Lung (tissue), 11 donors: ENCODE measurements at regions not wholly inside any gene's neighbourhood (a gene's known extent, or its start where the extent isn't known, plus 50 kb on each side); places are given as distances from the start of the nearest gene placed in this dataset.

Source experiments
- ATAC-seq: fragments of 200-7000 bp; cut with Tn5 transposase; one replicate; pipeline ENCODE4 v1.9.1; 2020; ENCODE audit warnings: moderate number of reproducible peaks; ENCODE audit not compliant: insufficient read depth, low FRiP score
- DNase-seq, 3 donors: peaks; one replicate each; pipeline ENCODE4 v3.0.0-alpha.2; 2013 to 2017
- H3K27ac ChIP-seq, 2 donors: one replicate each; pipeline ENCODE4 v1.5.1; 2013; ENCODE audit warnings: mild to moderate bottlenecking in 2 of 2, moderate library complexity in 2 of 2, control low read depth in 1 of 2, inconsistent platforms in 1 of 2, low read depth in 1 of 2, low read length in 1 of 2
- H3K27me3 ChIP-seq, 3 donors: one replicate each; pipeline ENCODE4 v1.5.1; 2013; ENCODE audit warnings: low read length in 2 of 3; ENCODE audit not compliant: control insufficient read depth in 3 of 3, insufficient read depth in 3 of 3
- H3K36me3 ChIP-seq, 4 donors: one replicate each; pipeline ENCODE4 v1.5.1; 2013; ENCODE audit warnings: low read length in 4 of 4, mild to moderate bottlenecking in 1 of 4, moderate library complexity in 1 of 4; ENCODE audit not compliant: control insufficient read depth in 4 of 4, insufficient read depth in 4 of 4
- H3K4me1 ChIP-seq, 5 donors: one replicate each; pipeline ENCODE4 v1.5.1; 2013; ENCODE audit warnings: low read length in 5 of 5, mild to moderate bottlenecking in 2 of 5, moderate library complexity in 1 of 5; ENCODE audit not compliant: control insufficient read depth in 5 of 5, insufficient read depth in 5 of 5
- H3K4me3 ChIP-seq: one replicate; pipeline ENCODE4 v1.5.1; 2013; ENCODE audit warnings: mild to moderate bottlenecking, control low read depth, moderate library complexity
- H3K9ac ChIP-seq, 2 donors: one replicate each; pipeline ENCODE4 v1.5.1; 2013; ENCODE audit warnings: low read length in 2 of 2, control low read depth in 1 of 2; ENCODE audit not compliant: insufficient read depth in 1 of 2
- H3K9me3 ChIP-seq, 4 donors: one replicate each; pipeline ENCODE4 v1.5.1; 2013; ENCODE audit warnings: low read length in 3 of 4, mild to moderate bottlenecking in 1 of 4, moderate library complexity in 1 of 4; ENCODE audit not compliant: control insufficient read depth in 4 of 4, insufficient read depth in 3 of 4
- WGBS, 2 donors: extraction: QIAGEN DNeasy Blood & Tissue Kit; methylation state at CpG; one replicate each; pipeline ENCODE4 v1.1.7; 2013; 5-methylcytosine and 5-hydroxymethylcytosine counted together
- TF ChIP-seq, protein P1 (sequence below): IDR thresholded peaks from 2 replicates; pipeline ENCODE4 v1.5.1; 2012; ENCODE audit warnings: mild to moderate bottlenecking; ENCODE audit errors: control extremely low read depth, extremely low read depth
- donor health status: control.
- donor health status: control.
- donor health status: Bipolar disorder and iron deficiency.
- donor health status: healthy.
- donor health status: DM: yes; HTN: yes; CAD: no.

DNA sequence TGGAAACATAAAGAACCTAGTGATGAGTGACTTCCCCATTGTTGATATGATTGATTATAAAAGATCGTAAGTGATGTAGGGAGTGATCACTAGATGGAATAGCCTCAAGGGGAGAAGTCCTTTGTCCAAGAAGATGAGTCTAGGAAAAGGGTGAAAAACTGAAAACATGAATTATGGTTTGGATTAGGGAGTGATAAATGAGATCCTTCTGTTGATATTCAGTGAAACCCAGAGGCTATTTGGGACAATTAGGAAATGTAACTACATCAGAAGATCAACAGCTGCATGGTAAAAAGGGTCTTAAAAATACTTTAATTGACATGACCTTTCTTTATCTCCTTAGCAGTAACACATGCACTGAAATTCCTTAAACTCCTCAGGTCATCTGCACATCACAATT lies 124.0 kb upstream of the UNC5C start:
- 85 to 97% methylated on average over 1 of the region's 1 CpG for WGBS, 2 donors

DNA sequence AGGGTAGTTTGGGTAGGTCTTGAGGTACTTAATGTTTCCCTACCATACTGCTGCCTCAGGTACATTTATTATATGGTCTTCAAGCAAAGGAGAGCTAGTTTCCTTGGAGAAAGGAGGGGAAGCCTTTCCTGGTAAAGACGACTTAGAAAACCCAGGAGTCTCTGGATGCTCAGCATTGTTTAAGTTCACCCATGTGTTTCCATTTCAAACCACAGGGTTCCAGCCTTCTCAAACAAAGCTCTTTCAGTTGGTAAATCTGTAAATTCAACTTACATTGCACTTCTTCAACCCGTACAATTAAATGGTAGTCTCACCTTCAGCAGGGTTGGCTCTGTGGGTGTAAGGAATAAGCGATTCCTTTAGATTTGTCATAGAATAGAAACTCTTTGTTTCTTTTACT lies 111.9 kb upstream of the UNC5C start:
- H3K4me1 ChIP-seq = no peaks in the 10 kb centered on the region
- TF ChIP-seq, protein P1, sequence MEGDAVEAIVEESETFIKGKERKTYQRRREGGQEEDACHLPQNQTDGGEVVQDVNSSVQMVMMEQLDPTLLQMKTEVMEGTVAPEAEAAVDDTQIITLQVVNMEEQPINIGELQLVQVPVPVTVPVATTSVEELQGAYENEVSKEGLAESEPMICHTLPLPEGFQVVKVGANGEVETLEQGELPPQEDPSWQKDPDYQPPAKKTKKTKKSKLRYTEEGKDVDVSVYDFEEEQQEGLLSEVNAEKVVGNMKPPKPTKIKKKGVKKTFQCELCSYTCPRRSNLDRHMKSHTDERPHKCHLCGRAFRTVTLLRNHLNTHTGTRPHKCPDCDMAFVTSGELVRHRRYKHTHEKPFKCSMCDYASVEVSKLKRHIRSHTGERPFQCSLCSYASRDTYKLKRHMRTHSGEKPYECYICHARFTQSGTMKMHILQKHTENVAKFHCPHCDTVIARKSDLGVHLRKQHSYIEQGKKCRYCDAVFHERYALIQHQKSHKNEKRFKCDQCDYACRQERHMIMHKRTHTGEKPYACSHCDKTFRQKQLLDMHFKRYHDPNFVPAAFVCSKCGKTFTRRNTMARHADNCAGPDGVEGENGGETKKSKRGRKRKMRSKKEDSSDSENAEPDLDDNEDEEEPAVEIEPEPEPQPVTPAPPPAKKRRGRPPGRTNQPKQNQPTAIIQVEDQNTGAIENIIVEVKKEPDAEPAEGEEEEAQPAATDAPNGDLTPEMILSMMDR = no peak
- DNase-seq (no peak), ATAC-seq (no peak)
- no peaks in the 10 kb centered on the region for H3K27me3 ChIP-seq
- H3K36me3 ChIP-seq = no peaks in the 10 kb centered on the region
- WGBS, 2 donors = 77 to 84% methylated on average over 3 of the region's 3 CpGs
- H3K9me3 ChIP-seq = no peaks in the 10 kb centered on the region
- H3K27ac ChIP-seq = no peak overlapping the region
- no peak overlapping the region for H3K4me3 ChIP-seq
- H3K9ac ChIP-seq = no peak overlapping the region

More for the DNA sequence above, 124.0 kb upstream of the UNC5C start:
- Histone ChIP-seq H3K36me3 (no peaks in the 10 kb centered on the region), H3K4me1 (peaks cover 0 to 7% (median 0%) of the 10 kb centered on the region in 5 donors), H3K4me3 (no peak overlapping the region), H3K27me3 (no peaks in the 10 kb centered on the region), H3K9ac (no peak overlapping the region), H3K27ac (no peak overlapping the region), H3K9me3 (no peaks in the 10 kb centered on the region)
- TF ChIP-seq, protein P1 = no peak
- DNase-seq = no peak
- no peak for ATAC-seq

DNA sequence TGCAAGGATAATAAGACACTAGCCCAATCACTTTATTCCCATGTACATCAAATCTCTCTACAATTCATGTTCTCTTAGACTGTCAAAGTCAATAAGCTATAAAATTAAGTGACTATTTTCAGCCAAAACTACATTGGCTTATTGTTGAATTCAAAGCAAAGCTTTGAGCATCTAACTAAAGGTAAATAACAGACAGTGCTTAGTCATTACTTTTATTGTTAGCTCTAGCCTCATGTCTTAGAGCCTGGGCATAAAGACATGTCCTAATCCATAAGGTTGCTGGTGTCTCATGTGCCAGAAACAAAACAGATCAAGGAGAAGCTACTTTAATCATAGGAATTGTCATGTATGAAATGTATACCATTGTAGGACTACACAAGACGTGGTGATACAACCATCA lies 103.1 kb upstream of the UNC5C start:
- Histone ChIP-seq H3K27me3 (no peaks in the 10 kb centered on the region), H3K4me3 (no peak overlapping the region), H3K9ac (no peak overlapping the region), H3K36me3 (no peaks in the 10 kb centered on the region), H3K9me3 (peaks cover 0 to 3% (median 0%) of the 10 kb centered on the region in 4 donors), H3K4me1 (no peaks in the 10 kb centered on the region), H3K27ac (no peak overlapping the region)
- TF ChIP-seq, protein P1 = no peak
- 81 to 95% methylated on average over 1 of the region's 1 CpG for WGBS, 2 donors
- DNase-seq (no peak), ATAC-seq (no peak)

DNA sequence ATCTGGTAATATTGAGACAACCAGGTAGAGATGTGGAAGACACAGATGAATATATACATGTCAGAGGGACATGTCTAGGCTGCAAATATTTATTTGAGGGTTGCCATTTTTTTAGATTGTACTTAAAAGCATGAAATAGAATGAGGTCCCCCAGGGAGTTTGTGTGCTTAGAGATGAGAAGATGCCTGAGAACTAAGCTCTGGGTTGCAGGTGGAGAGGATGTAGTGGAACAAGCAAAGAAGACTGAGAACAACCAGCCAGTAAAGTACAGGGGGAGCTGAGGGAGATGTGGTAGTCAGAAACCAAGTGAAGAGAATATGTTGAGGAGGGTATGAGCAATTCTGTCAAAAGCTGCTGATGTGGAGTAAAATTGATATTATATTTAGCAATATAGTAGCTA lies 95.6 kb upstream of the UNC5C start:
- no peak for ATAC-seq
- Histone ChIP-seq H3K4me3 (no peak overlapping the region), H3K27ac (no peak overlapping the region), H3K9me3 (no peaks in the 10 kb centered on the region), H3K36me3 (no peaks in the 10 kb centered on the region), H3K4me1 (no peaks in the 10 kb centered on the region), H3K9ac (no peak overlapping the region), H3K27me3 (no peaks in the 10 kb centered on the region)
- no peak for DNase-seq
- TF ChIP-seq, protein P1 = no peak
